ENCODE measurements at regions not wholly inside any gene's neighbourhood (a gene's known extent, or its start where the extent isn't known, plus 50 kb on each side); places are given as distances from the start of the nearest gene placed in this dataset.

DNA sequence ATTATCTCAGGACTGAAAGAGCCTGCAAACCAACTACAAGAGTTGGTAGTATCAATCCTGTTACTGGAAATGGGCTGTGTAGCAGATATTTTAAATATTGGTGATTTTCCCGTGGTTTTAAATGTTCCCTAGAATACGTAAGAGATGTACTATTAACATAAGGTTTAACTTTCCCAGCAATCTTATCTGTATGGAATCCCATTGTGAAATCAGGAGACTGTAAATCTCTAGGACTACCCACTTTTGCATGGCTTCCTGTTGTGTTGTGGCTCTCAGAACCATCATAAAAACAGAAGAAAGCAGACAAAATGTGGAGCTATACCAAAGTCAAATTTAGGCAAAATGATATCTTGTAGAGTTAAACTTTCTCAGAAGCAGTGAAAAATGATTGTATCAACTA lies 641.5 kb upstream of the SETBP1 start:
- no peak for ATAC-seq
- TF ChIP-seq OSR1 (CRISPR knock-in tag; IDR thresholded peaks at IDR 0.05) (no peak), SNAI2 (CRISPR knock-in tag; IDR thresholded peaks at IDR 0.05) (no peak), RARB (CRISPR knock-in tag; IDR thresholded peaks at IDR 0.05) (no peak)
- TF ChIP-seq, protein P1, sequence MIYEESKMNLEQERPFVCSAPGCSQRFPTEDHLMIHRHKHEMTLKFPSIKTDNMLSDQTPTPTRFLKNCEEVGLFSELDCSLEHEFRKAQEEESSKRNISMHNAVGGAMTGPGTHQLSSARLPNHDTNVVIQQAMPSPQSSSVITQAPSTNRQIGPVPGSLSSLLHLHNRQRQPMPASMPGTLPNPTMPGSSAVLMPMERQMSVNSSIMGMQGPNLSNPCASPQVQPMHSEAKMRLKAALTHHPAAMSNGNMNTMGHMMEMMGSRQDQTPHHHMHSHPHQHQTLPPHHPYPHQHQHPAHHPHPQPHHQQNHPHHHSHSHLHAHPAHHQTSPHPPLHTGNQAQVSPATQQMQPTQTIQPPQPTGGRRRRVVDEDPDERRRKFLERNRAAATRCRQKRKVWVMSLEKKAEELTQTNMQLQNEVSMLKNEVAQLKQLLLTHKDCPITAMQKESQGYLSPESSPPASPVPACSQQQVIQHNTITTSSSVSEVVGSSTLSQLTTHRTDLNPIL (CRISPR knock-in tag; IDR thresholded peaks at IDR 0.05; ENCODE audit: low read depth) = no peak

DNA sequence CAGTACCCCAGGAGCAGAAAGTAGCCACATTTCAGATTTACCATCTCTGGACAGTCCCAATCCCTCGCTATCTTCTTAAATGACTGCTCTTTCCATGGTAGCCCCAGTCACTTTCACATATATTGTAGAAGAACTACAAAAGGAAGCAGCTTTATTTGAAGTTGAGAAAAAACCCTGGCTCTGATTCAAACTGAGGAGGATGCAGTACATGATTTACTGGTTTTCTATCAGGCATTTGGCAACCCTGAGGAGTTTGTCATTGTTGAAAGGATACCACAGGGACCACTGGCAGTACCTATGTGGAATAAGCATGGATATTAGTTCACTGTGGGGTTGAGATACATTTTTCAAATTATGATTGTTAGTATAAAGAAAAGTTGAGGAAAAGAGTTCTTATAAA lies 640.9 kb upstream of the SETBP1 start:
- TF ChIP-seq CSDC2 (CRISPR knock-in tag; IDR thresholded peaks at IDR 0.05) = no peak
- TF ChIP-seq RARB (CRISPR knock-in tag; IDR thresholded peaks at IDR 0.05) = no peak
- no peak for ATAC-seq

DNA sequence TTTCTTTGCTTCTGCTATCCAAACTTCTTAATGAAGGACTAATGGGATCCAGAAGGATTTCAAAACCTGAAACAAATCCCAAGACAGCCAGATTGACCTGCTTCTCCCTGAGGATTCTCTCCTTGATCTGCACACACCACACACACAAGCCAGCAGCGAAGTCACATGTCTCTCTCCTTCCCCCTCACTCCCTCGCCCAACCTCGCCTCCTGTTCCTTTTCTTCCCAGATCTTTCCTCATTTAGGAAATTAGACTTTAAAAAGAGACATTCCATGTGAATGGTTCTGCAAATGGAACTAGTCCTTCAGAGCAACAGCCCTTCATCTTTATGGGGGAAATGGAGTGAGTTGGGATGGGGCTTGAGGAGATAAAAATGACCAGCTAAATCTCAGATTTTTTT lies 639.1 kb upstream of the SETBP1 start:
- no peak for ATAC-seq
- TF ChIP-seq TOX (CRISPR knock-in tag; IDR thresholded peaks at IDR 0.05; ENCODE audit: borderline replicate concordance) (no peak), ISL1 (CRISPR knock-in tag; IDR thresholded peaks at IDR 0.05) (no peak), ESRRG (CRISPR knock-in tag; IDR thresholded peaks at IDR 0.05) (no peak), ARNTL (CRISPR knock-in tag; IDR thresholded peaks at IDR 0.05; ENCODE audit: borderline replicate concordance, low read depth) (no peak), GLIS3 (CRISPR knock-in tag; IDR thresholded peaks at IDR 0.05) (no peak), ZNF70 (CRISPR knock-in tag; IDR thresholded peaks at IDR 0.05) (no peak), ZFP30 (CRISPR knock-in tag; IDR thresholded peaks at IDR 0.05) (no peak), ZFP3 (CRISPR knock-in tag; IDR thresholded peaks at IDR 0.05) (no peak), ZC3H10 (CRISPR knock-in tag; IDR thresholded peaks at IDR 0.05) (no peak), PPARA (CRISPR knock-in tag; IDR thresholded peaks at IDR 0.05; ENCODE audit: borderline replicate concordance) (no peak)
- TF ChIP-seq, protein P2, sequence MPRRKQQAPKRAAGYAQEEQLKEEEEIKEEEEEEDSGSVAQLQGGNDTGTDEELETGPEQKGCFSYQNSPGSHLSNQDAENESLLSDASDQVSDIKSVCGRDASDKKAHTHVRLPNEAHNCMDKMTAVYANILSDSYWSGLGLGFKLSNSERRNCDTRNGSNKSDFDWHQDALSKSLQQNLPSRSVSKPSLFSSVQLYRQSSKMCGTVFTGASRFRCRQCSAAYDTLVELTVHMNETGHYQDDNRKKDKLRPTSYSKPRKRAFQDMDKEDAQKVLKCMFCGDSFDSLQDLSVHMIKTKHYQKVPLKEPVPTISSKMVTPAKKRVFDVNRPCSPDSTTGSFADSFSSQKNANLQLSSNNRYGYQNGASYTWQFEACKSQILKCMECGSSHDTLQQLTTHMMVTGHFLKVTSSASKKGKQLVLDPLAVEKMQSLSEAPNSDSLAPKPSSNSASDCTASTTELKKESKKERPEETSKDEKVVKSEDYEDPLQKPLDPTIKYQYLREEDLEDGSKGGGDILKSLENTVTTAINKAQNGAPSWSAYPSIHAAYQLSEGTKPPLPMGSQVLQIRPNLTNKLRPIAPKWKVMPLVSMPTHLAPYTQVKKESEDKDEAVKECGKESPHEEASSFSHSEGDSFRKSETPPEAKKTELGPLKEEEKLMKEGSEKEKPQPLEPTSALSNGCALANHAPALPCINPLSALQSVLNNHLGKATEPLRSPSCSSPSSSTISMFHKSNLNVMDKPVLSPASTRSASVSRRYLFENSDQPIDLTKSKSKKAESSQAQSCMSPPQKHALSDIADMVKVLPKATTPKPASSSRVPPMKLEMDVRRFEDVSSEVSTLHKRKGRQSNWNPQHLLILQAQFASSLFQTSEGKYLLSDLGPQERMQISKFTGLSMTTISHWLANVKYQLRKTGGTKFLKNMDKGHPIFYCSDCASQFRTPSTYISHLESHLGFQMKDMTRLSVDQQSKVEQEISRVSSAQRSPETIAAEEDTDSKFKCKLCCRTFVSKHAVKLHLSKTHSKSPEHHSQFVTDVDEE (CRISPR knock-in tag; IDR thresholded peaks at IDR 0.05) = no peak
- TF ChIP-seq, protein P3, sequence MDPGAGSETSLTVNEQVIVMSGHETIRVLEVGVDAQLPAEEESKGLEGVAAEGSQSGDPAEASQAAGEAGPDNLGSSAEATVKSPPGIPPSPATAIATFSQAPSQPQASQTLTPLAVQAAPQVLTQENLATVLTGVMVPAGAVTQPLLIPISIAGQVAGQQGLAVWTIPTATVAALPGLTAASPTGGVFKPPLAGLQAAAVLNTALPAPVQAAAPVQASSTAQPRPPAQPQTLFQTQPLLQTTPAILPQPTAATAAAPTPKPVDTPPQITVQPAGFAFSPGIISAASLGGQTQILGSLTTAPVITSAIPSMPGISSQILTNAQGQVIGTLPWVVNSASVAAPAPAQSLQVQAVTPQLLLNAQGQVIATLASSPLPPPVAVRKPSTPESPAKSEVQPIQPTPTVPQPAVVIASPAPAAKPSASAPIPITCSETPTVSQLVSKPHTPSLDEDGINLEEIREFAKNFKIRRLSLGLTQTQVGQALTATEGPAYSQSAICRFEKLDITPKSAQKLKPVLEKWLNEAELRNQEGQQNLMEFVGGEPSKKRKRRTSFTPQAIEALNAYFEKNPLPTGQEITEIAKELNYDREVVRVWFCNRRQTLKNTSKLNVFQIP (CRISPR knock-in tag; IDR thresholded peaks at IDR 0.05; ENCODE audit: borderline replicate concordance, low read depth) = no peak
- TF ChIP-seq, protein P4, sequence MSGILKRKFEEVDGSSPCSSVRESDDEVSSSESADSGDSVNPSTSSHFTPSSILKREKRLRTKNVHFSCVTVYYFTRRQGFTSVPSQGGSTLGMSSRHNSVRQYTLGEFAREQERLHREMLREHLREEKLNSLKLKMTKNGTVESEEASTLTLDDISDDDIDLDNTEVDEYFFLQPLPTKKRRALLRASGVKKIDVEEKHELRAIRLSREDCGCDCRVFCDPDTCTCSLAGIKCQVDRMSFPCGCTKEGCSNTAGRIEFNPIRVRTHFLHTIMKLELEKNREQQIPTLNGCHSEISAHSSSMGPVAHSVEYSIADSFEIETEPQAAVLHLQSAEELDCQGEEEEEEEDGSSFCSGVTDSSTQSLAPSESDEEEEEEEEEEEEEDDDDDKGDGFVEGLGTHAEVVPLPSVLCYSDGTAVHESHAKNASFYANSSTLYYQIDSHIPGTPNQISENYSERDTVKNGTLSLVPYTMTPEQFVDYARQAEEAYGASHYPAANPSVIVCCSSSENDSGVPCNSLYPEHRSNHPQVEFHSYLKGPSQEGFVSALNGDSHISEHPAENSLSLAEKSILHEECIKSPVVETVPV (CRISPR knock-in tag; IDR thresholded peaks at IDR 0.05) = no peak

DNA sequence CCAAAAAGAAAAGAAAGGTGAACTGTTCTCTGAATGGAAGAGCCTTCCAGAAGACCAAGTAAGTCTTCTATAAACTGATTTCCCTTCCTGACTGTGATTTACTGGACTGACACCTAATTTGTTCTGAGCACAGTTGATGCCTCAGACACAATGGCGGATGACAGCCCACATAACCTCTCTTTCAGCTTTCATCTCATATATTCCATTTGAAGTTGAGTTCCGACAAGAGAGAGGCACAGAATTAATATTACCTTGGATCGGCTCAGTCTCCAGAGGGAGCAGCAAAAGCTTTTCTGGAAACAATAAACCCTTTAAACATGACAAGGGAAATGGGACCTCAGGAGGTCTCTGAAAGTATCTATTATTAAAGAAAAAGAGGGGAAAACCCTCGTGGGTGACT lies 638.7 kb upstream of the SETBP1 start:
- no peak for TF ChIP-seq RARB (CRISPR knock-in tag; IDR thresholded peaks at IDR 0.05)
- TF ChIP-seq, protein P5, sequence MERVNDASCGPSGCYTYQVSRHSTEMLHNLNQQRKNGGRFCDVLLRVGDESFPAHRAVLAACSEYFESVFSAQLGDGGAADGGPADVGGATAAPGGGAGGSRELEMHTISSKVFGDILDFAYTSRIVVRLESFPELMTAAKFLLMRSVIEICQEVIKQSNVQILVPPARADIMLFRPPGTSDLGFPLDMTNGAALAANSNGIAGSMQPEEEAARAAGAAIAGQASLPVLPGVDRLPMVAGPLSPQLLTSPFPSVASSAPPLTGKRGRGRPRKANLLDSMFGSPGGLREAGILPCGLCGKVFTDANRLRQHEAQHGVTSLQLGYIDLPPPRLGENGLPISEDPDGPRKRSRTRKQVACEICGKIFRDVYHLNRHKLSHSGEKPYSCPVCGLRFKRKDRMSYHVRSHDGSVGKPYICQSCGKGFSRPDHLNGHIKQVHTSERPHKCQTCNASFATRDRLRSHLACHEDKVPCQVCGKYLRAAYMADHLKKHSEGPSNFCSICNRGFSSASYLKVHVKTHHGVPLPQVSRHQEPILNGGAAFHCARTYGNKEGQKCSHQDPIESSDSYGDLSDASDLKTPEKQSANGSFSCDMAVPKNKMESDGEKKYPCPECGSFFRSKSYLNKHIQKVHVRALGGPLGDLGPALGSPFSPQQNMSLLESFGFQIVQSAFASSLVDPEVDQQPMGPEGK (CRISPR knock-in tag; IDR thresholded peaks at IDR 0.05; ENCODE audit: borderline replicate concordance) = no peak
- TF ChIP-seq TCF4 (CRISPR knock-in tag; IDR thresholded peaks at IDR 0.05; ENCODE audit: borderline replicate concordance) = no peak
- TF ChIP-seq GLIS3 (CRISPR knock-in tag; IDR thresholded peaks at IDR 0.05) = no peak
- TF ChIP-seq ZC3H10 (CRISPR knock-in tag; IDR thresholded peaks at IDR 0.05) = no peak
- TF ChIP-seq OSR1 (CRISPR knock-in tag; IDR thresholded peaks at IDR 0.05) = no peak
- TF ChIP-seq ESRRG (CRISPR knock-in tag; IDR thresholded peaks at IDR 0.05) = no peak
- no peak for TF ChIP-seq SNAI2 (CRISPR knock-in tag; IDR thresholded peaks at IDR 0.05)
- no peak for TF ChIP-seq ZNF70 (CRISPR knock-in tag; IDR thresholded peaks at IDR 0.05)
- no peak for ATAC-seq

All from SK-N-SH treated with all-trans-retinoic acid at 6 μM for 48 hours (cell line).